BLaER1 treated with 17β-estradiol and CSF1 and Interleukin-3, amounts not matched to agents 10 nM and 100 nM (cell line): ENCODE measurements at regions not wholly inside any gene's neighbourhood (a gene's known extent, or its start where the extent isn't known, plus 50 kb on each side); places are given as distances from the start of the nearest gene placed in this dataset.
"Not testable (repeated sequence)": the region's sequence is repeated elsewhere in the genome, so short reads cannot be mapped to it uniquely, and the experiment has no call there.

Experiments used
- H3K27ac ChIP-seq, 11 experiments: shearing (Covaris generic); formaldehyde crosslinking; 2 replicates each; pipeline ENCODE4 v1.8.1; 2022
- H3K27me3 ChIP-seq, 11 experiments: shearing (Covaris generic); formaldehyde crosslinking; 2 replicates each; pipeline ENCODE4 v1.8.1; 2022
- H3K36me3 ChIP-seq, 11 experiments: shearing (Covaris generic); formaldehyde crosslinking; 2 replicates each; pipeline ENCODE4 v1.8.1; 2022
- H3K4me1 ChIP-seq, 10 experiments: shearing (Covaris generic); formaldehyde crosslinking; 2 replicates each; pipeline ENCODE4 v1.8.1; 2022
- H3K4me2 ChIP-seq, 11 experiments: shearing (Covaris generic); formaldehyde crosslinking; 2 replicates each; pipeline ENCODE4 v1.8.1; 2022
- H3K4me3 ChIP-seq, 10 experiments: shearing (Covaris generic); formaldehyde crosslinking; 2 replicates each; pipeline ENCODE4 v1.8.1; 2022
- H3K9ac ChIP-seq, 11 experiments: shearing (Covaris generic); formaldehyde crosslinking; 2 replicates each; pipeline ENCODE4 v1.8.1; 2022
- H3K9me3 ChIP-seq, 11 experiments: shearing (Covaris generic); formaldehyde crosslinking; replicated peaks in 1 of 11; 2 replicates each; pipeline ENCODE4 v1.8.1; 2022
- H4K20me1 ChIP-seq, 11 experiments: shearing (Covaris generic); formaldehyde crosslinking; 2 replicates each; pipeline ENCODE4 v1.8.1; 2022
- Cebpa-rat ChIP-seq, 11 experiments: shearing (Covaris generic); IDR thresholded peaks; 2 replicates each; pipeline ENCODE4 v1.8.1; 2022

- TF ChIP-seq Cebpa-rat (IDR thresholded peaks at IDR 0.05), result no peak
- no peaks in the 10 kb centered on the region for H4K20me1 ChIP-seq
- H3K4me2 ChIP-seq, result no peak overlapping the region
- H3K4me1 ChIP-seq, result no peaks in the 10 kb centered on the region
- H3K9ac ChIP-seq, result no peak overlapping the region
- no peak overlapping the region for H3K27ac ChIP-seq
- no peak overlapping the region for H3K4me3 ChIP-seq
- H3K27me3 ChIP-seq, result no peaks in the 10 kb centered on the region
- H3K9me3 ChIP-seq, result peaks cover 0 to 6% (median 0%) of the 10 kb centered on the region in 11 experiments; a peak in 7 of 22 replicates
- no peaks in the 10 kb centered on the region for H3K36me3 ChIP-seq
These were observed 369.6 kb upstream of the POT1 start for GRCh38 chr7:125299003-125299765.

GRCh38 chr7:125279961-125280360 is 350.3 kb upstream of the POT1 start:
- H3K36me3 ChIP-seq, result no peaks in the 10 kb centered on the region
- H3K9me3 ChIP-seq, result peaks cover 3 to 4% (median 3%) of the 10 kb centered on the region in 11 experiments; a peak in 19 of 22 replicates
- H4K20me1 ChIP-seq, result no peaks in the 10 kb centered on the region
- H3K4me2 ChIP-seq, result no peak overlapping the region
- H3K27me3 ChIP-seq, result no peaks in the 10 kb centered on the region
- H3K9ac ChIP-seq, result no peak overlapping the region
- no peak overlapping the region for H3K27ac ChIP-seq
- TF ChIP-seq Cebpa-rat (IDR thresholded peaks at IDR 0.05), result no peak
- H3K4me1 ChIP-seq, result no peaks in the 10 kb centered on the region
- no peak overlapping the region for H3K4me3 ChIP-seq

GRCh38 chr7:125278318-125278717 is 348.7 kb upstream of the POT1 start:
- no peak for TF ChIP-seq Cebpa-rat (IDR thresholded peaks at IDR 0.05)
- H3K4me1 ChIP-seq, result no peaks in the 10 kb centered on the region
- no peak overlapping the region for H3K4me3 ChIP-seq
- no peak overlapping the region for H3K4me2 ChIP-seq
- H3K27me3 ChIP-seq, result no peaks in the 10 kb centered on the region
- H3K9ac ChIP-seq, result no peak overlapping the region
- H3K9me3 ChIP-seq, result peaks cover 7 to 12% (median 8%) of the 10 kb centered on the region in 11 experiments; a peak in 19 of 22 replicates
- H4K20me1 ChIP-seq, result no peaks in the 10 kb centered on the region
- no peak overlapping the region for H3K27ac ChIP-seq
- no peaks in the 10 kb centered on the region for H3K36me3 ChIP-seq

- H3K9me3 ChIP-seq, result peaks cover 7 to 12% (median 8%) of the 10 kb centered on the region in 11 experiments; a peak in 19 of 22 replicates
- not testable (repeated sequence) for H3K4me1 ChIP-seq, H4K20me1 ChIP-seq, H3K27me3 ChIP-seq, H3K4me2 ChIP-seq, H3K36me3 ChIP-seq, H3K9ac ChIP-seq, H3K4me3 ChIP-seq, H3K27ac ChIP-seq
These were observed 345.1 kb upstream of the POT1 start for GRCh38 chr7:125274742-125275141.

- H3K9ac ChIP-seq, H3K4me1 ChIP-seq, H3K27me3 ChIP-seq, H3K4me3 ChIP-seq, H3K9me3 ChIP-seq, H3K36me3 ChIP-seq, H3K4me2 ChIP-seq, H3K27ac ChIP-seq, H4K20me1 ChIP-seq: not testable (repeated sequence)
These were observed 334.7 kb upstream of the POT1 start for GRCh38 chr7:125264174-125264856.

GRCh38 chr7:125258876-125259417 is 329.3 kb upstream of the POT1 start:
- not testable (repeated sequence) for H3K4me1 ChIP-seq, H3K4me3 ChIP-seq, H3K4me2 ChIP-seq, H3K27ac ChIP-seq, H3K36me3 ChIP-seq, H3K9ac ChIP-seq, H3K27me3 ChIP-seq, H4K20me1 ChIP-seq, H3K9me3 ChIP-seq

- Histone ChIP-seq H3K27ac (no peak overlapping the region), H3K4me3 (no peak overlapping the region), H3K4me1 (no peaks in the 10 kb centered on the region), H3K4me2 (no peak overlapping the region), H4K20me1 (no peaks in the 10 kb centered on the region), H3K27me3 (no peaks in the 10 kb centered on the region), H3K9me3 (no peaks in the 10 kb centered on the region), H3K9ac (no peak overlapping the region), H3K36me3 (no peaks in the 10 kb centered on the region)
- TF ChIP-seq Cebpa-rat (IDR thresholded peaks at IDR 0.05), result no peak
These were observed 328.0 kb upstream of the POT1 start for GRCh38 chr7:125257617-125258016.

- Histone ChIP-seq H3K27me3 (no peaks in the 10 kb centered on the region), H4K20me1 (no peaks in the 10 kb centered on the region), H3K9ac (no peak overlapping the region), H3K27ac (no peak overlapping the region), H3K4me2 (no peak overlapping the region), H3K4me3 (no peak overlapping the region), H3K9me3 (no peaks in the 10 kb centered on the region), H3K4me1 (no peaks in the 10 kb centered on the region), H3K36me3 (no peaks in the 10 kb centered on the region)
- no peak for TF ChIP-seq Cebpa-rat (IDR thresholded peaks at IDR 0.05)
These were observed 326.8 kb upstream of the POT1 start for GRCh38 chr7:125256446-125256845.

- no peak overlapping the region for H3K9ac ChIP-seq
- no peak overlapping the region for H3K4me3 ChIP-seq
- H3K9me3 ChIP-seq, result no peaks in the 10 kb centered on the region
- no peaks in the 10 kb centered on the region for H4K20me1 ChIP-seq
- no peaks in the 10 kb centered on the region for H3K27me3 ChIP-seq
- H3K27ac ChIP-seq, result no peak overlapping the region
- no peaks in the 10 kb centered on the region for H3K36me3 ChIP-seq
- no peak for TF ChIP-seq Cebpa-rat (IDR thresholded peaks at IDR 0.05)
- H3K4me1 ChIP-seq, result no peaks in the 10 kb centered on the region
- H3K4me2 ChIP-seq, result no peak overlapping the region
These were observed 326.2 kb upstream of the POT1 start for GRCh38 chr7:125255810-125256209.

GRCh38 chr7:125254566-125254965 is 324.9 kb upstream of the POT1 start:
- Histone ChIP-seq H3K4me1 (no peaks in the 10 kb centered on the region), H3K9ac (no peak overlapping the region), H3K36me3 (no peaks in the 10 kb centered on the region)

More at GRCh38 chr7:125254566-125254965, 324.9 kb upstream of the POT1 start:
- Histone ChIP-seq H3K27me3 (no peaks in the 10 kb centered on the region), H4K20me1 (no peaks in the 10 kb centered on the region), H3K4me2 (no peak overlapping the region), H3K9me3 (no peaks in the 10 kb centered on the region), H3K27ac (no peak overlapping the region), H3K4me3 (no peak overlapping the region)
- no peak for TF ChIP-seq Cebpa-rat (IDR thresholded peaks at IDR 0.05)
